HUDEP-2 (cell line): ENCODE measurements at regions not wholly inside any gene's neighbourhood (a gene's known extent, or its start where the extent isn't known, plus 50 kb on each side); places are given as distances from the start of the nearest gene placed in this dataset.
"Not testable (repeated sequence)": the region's sequence is repeated elsewhere in the genome, so short reads cannot be mapped to it uniquely, and the experiment has no call there.

Source experiments
- DNase-seq, 76 experiments: peaks; one replicate each; lab custom pipeline; 2025; ENCODE audit not compliant: unreplicated experiment in 76 of 76; lab: John Stamatoyannopoulos, UW

DNA sequence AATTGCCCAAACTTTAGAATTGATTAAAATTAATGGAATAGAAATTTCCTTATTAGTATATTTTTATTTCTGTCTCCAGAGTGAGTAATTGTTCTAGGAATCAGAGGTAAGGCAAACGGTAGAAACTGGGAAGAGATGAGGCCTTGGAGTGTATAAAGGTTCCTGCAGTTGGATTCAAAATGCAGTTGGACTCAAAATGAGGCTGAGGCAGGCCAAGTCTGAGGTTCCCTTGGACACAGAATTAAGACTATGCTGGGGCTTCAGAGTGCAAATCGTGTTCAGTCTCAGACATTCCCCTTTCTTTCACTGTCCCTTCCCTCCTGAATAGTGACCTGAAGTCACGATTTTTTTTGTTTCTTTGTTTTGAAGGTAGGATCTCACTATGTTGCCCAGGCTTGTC lies 746.9 kb upstream of the NRXN1 start:
- DNase-seq: no peak

DNA sequence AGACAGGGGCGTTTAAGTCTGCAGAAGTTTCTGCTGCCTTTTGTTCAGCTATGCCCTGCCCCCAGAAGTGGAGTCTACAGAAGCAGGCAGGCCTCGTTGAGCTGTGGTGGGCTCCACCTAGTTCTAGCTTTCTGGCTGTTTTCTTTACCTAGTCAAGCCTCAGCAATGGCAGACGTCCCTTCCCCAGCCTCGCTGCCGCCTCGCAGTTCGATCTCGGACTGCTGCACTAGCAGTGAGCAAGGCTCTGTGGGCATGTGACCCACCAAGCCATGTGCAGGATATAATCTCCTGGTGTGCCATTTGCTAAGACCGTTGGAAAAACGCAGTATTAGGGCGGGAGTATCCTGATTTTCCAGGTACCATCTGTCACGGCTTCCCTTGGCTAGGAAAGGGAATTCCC lies 742.7 kb upstream of the NRXN1 start:
- not testable (repeated sequence) for DNase-seq

GRCh38 chr2:51760441-51760840 lies 728.5 kb upstream of the NRXN1 start:
- no peak for DNase-seq

DNA sequence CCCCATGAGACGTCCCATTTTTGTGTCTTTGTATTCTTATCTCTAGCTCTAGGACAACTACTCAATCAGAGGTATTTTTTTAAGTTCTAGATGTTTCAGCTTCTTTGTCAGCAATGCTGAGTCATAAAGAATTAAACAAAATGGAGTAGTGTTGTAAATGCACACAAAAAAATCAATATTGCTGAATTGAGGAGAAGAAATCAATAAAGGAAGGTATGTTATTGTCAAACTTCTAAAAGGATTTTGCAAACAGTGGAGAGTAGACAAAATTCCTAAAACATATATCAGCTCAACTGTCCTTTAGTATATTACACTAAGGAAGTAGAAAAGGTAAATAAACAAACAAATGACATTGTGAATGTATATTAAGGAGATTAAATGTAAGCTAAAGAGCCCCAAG lies 726.1 kb upstream of the NRXN1 start:
- DNase-seq: no peak

DNA sequence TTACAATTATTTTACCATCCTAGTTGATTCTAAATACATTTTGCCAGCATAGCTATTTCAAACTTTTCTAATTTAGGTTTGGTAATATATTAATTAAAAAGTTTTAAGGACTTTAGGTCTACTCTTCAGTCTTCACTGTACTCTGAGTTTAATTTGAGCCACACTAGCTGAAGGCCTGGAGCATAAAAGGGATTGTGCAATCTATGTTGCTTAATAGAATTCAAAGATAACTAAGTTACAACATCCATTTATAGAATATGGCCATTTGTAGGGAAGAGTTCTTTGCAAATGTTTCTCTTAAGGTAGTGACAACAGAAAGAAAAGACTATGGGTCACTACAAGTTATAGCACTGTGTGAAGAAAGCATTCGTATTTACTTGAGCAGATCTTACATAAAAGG lies 702.2 kb upstream of the NRXN1 start:
- DNase-seq: no peak

GRCh38 chr2:51723691-51724090 lies 691.8 kb upstream of the NRXN1 start:
- DNase-seq: no peak

DNA sequence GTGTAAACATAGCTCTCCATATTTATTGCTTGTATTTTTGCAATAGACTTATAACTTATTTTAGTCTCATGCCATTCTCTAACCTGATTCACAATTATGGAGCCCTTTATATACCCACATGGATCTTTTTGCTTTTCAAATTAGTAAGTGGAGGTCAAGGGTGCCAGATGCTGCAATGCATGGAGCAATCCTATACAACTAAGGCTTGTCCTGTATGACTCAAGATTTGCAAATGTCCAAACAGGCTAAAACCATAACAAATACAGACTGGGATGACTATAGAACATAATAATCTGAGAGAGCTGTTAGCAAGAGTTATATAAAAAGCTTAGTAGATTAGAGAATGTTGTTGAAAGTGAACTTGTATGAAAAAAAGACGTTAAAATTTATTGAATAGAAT lies 690.4 kb upstream of the NRXN1 start:
- DNase-seq: no peak

DNA sequence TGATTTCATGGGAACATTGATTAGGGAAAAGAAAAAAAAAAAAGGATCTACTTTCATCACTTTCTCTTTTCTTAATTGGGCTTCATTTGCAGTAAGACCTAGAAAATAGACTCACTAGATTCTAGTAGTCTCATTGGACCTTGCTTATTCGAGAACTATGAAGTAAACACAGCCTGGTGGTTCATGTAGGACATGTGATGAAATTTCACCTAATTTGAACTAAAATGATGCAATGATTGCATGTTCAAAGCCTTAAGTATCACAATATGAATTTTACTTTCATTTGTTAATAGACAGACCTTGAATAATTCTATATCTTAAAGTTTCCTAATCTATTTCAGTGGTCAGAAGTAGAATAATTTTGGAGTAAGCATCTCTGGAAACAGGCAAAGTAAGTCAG lies 688.9 kb upstream of the NRXN1 start:
- no peak for DNase-seq

- no peak for DNase-seq
Observed at GRCh38 chr2:51718881-51719280, 686.9 kb upstream of the NRXN1 start.

GRCh38 chr2:51717312-51717711 lies 685.4 kb upstream of the NRXN1 start:
- DNase-seq: no peak

GRCh38 chr2:51711766-51712165 lies 679.8 kb upstream of the NRXN1 start:
- no peak for DNase-seq

DNA sequence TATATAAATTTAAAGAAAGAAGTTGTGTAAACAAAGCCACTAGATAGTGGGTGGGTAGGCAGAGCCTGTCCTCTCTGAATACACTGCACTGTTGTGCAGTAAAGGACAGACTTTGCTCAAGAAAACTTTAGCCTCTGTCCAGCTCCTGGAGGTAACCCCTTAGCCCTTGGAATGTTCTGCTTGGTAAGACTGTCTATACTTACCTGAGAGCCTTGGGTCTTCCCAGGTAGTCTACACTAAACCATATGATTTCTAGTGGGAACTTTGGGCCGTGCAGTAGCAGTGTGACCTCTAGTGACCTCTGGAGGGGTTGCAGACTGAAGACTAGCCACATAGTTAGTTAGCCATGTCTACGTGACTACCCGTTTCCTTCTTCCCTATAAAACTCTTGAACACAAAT lies 678.3 kb upstream of the NRXN1 start:
- DNase-seq: no peak

DNA sequence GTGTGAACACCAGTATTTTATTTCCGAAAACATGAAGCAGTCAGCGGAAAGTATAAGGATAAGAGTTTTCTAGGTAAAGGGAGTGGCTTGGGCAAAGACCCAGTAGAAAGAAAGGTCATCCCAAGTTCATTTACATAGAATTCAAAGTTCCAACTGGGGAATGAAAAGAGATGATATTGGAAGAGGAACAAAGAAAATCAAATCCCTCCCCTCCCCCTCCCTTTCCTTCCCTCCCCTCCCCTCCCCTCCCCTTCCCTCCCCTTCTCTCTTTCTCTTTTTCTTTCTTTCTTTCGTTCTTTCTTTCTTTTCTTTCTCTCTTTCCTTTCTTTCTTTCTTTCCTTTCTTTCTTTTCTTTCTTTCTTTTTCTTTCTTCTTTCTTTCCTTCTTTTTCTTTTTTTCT lies 675.7 kb upstream of the NRXN1 start:
- no peak for DNase-seq

DNA sequence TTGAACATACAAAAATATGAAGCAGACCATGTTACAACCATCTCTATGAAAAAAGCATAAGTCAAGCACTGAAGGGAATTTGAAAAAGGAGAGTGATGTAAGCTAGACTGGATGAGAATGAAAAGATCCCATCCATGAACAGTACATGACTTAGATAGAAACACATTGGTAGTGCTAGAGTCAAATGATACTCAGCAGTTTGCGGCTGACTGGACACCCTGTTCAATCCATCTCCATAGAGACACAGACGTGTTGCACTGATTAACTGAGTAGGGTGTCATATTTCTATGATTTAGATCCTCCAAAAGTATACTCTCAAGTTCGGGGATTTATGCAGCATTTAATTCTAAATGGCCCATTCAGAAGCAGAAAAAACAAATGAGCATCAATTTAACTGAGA lies 674.3 kb upstream of the NRXN1 start:
- no peak for DNase-seq

GRCh38 chr2:51705417-51705816 lies 673.5 kb upstream of the NRXN1 start:
- DNase-seq: no peak

DNA sequence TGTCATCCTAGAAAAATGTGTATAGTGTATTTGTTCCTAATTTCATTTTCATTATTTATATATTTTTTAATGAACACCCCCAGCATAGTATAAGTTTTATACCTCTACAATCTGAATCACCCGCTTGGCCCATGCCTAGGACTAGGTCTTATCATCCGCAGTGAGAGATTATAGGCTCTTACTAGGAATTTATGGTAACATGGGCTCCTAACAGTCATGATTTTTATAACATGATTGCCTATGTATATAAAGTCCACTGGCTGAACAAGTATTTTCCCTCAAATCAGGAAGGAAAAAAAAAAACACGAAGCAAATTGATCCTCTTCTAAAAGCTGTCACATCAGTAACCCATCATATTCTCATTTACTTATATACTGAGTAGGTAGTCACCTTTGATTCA lies 666.1 kb upstream of the NRXN1 start:
- DNase-seq: no peak

DNA sequence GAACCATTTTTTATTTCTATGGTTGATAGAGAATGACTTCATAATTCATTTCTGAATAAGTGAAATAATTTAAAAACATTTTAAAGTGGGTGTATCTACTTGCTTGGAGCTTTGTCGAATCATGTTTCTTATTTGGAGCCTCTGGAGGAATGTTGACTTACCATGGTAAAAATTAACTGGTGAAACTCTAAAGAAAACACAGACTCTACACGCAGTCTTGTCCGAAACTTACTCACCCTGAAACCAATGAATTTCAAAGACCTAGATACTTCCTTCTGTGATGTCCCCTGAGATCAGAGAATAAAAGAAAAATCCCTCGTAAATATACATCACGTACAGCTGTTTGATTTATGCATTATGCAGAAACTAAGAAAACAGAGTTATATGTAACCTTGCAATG lies 665.2 kb upstream of the NRXN1 start:
- no peak for DNase-seq

GRCh38 chr2:51695531-51695930 lies 663.6 kb upstream of the NRXN1 start:
- DNase-seq: no peak

DNA sequence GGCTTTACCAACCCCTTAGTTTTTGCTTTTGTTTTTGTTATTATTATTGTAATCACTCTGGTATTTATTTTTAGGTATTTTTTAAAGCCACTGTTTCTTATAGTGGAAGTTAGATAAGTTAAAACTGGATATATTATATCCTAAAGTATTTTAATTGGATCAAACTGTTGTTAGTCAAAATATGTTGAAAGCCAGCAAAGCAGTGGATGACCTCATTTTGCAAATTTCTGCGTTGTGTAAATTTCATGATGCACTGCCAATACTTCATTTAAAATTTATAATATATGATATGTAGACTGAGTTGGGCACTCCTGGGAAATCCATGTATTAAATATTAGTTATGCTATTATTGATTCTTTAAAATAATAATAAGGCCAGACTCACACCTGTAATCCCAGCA lies 661.7 kb upstream of the NRXN1 start:
- DNase-seq: no peak

DNA sequence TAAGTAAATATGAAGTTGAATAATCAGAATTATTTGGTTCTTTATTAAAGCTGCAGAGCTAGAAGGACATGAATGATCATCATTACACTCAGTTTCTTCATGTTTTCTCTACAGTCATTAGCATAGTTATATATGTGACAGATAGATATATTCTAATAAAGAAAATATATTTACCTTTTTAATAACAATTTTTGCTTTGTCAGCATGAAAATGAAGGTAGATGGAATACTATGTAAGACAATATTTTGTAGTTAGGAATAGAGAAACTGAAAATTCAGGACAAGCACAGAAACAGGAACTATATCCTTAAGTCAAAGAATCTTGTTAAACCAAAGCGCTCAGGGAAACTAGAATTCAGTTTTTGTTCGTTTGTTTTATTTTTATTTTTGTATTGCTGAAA lies 649.9 kb upstream of the NRXN1 start:
- no peak for DNase-seq

GRCh38 chr2:51673628-51674027 lies 641.7 kb upstream of the NRXN1 start:
- no peak for DNase-seq

DNA sequence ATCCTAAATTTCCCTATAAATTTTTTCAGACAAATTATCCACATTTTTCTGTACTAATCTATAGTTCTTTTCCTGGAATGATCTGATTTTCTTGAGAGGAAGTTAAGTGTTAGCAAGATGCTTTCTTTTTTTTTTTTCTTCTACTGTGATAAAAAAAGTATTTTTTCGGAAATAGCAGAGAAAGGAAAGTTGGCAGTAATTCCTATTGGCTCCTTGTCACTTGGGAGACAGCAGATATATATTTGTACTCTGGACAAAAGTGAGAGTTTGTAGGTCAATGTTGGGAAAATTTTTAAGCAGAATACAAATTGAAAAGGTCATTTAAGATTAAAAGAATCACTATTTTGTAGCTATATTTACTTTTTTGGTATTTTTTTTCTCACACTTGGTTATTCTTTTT lies 635.7 kb upstream of the NRXN1 start:
- DNase-seq: no peak

DNA sequence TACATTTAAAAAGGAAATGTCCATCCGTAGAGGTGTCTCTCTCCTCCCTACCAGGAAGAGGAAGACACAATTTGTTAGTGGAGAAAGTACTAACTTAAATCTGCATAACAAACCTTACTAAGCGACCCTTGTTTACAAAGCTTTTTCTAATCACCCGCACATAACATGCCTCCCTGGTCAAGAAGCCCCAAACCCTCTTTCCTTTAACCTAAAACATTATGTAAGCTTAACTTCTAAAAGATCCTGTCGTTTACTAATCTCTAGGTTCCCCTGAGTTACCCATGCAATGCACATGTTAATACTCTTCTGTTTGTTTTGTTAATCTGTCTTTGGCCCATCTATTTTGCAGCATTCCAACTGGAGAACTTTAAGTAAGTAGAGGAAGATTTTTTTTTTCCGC lies 630.3 kb upstream of the NRXN1 start:
- no peak for DNase-seq

- no peak for DNase-seq
Observed at GRCh38 chr2:51657849-51658248, 625.9 kb upstream of the NRXN1 start.
